ENCODE measurements at regions not wholly inside any gene's neighbourhood (a gene's known extent, or its start where the extent isn't known, plus 50 kb on each side); places are given as distances from the start of the nearest gene placed in this dataset.

GRCh38 chr20:60862601-60863000, 389.5 kb upstream of the CDH4 start:
- Histone ChIP-seq H2AK9ac (replicated peaks; ENCODE audit: low read depth, low read length, poor library complexity) (no peak overlapping the region), H2BK5ac (ENCODE audit: low read depth, low read length, poor library complexity, severe bottlenecking) (no peak overlapping the region), H3K23ac (ENCODE audit: low read depth, low read length) (no peak overlapping the region), H3K9me3 (ENCODE audit: control insufficient read depth, insufficient read depth, low read length) (peaks cover 10% of the 10 kb centered on the region), H4K91ac (ENCODE audit: insufficient read depth, low read depth, low read length) (no peak overlapping the region), H3K56ac (ENCODE audit: extremely low read depth, insufficient read depth, low read length) (no peak overlapping the region), H3K4me2 (ENCODE audit: low read depth, low read length) (no peak overlapping the region), H3K9ac (ENCODE audit: low read depth, low read length) (no peak overlapping the region), H3K27me3 (ENCODE audit: control insufficient read depth, insufficient read depth, low read length) (no peaks in the 10 kb centered on the region), H3K14ac (replicated peaks; ENCODE audit: low read depth, low read length) (no peak overlapping the region), H3K4me1 (ENCODE audit: control insufficient read depth, insufficient read depth, low read length) (no peaks in the 10 kb centered on the region), H2BK120ac (ENCODE audit: low read depth, low read length) (no peak overlapping the region), H2AFZ (replicated peaks; ENCODE audit: low read length, poor library complexity) (no peak overlapping the region), H3K9me1 (ENCODE audit: insufficient read depth, low read length) (no peaks in the 10 kb centered on the region), H2BK15ac (ENCODE audit: low read depth, low read length) (no peak overlapping the region), H2AK5ac (ENCODE audit: low read depth, low read length) (no peak overlapping the region), H3K18ac (ENCODE audit: low read depth, low read length) (no peak overlapping the region), H2BK20ac (ENCODE audit: low read depth, low read length) (no peak overlapping the region), H3K27ac (ENCODE audit: insufficient read depth, low read length) (no peak overlapping the region), H4K20me1 (ENCODE audit: insufficient read depth, low read length) (no peaks in the 10 kb centered on the region), H4K5ac (ENCODE audit: low read depth, low read length) (no peak overlapping the region), H3K79me1 (ENCODE audit: low read depth in 1 of 2, low read length in 2 of 2) (no peaks in the 10 kb centered on the region), H3K4me3 (ENCODE audit: insufficient read depth, low read depth, low read length) (no peak overlapping the region), H3K36me3 (ENCODE audit: control insufficient read depth, insufficient read depth, low read length) (no peaks in the 10 kb centered on the region), H3K4ac (ENCODE audit: low read depth, low read length) (no peak overlapping the region), H4K8ac (ENCODE audit: low read depth in 2 of 2, low read length in 2 of 2) (no peak overlapping the region)
- in situ Hi-C loops (cut with MboI; ENCODE audit: low sequenced_read_pairs): no loop called here
- intact Hi-C loops (cut with micrococcal nuclease): no loop called here
- WGBS, 2 experiments (ENCODE audit: extremely low coverage in 2 of 2, insufficient read length in 1 of 2): no CpG with 5 or more reads among the region's 5 CpGs
- TF ChIP-seq MAFK (IDR thresholded peaks at IDR 0.05; ENCODE audit: low read depth, low read length) (no peak), NFE2L2 (IDR thresholded peaks at IDR 0.05; ENCODE audit: low read depth, low read length) (no peak), RCOR1 (IDR thresholded peaks at IDR 0.05; ENCODE audit: insufficient replicate concordance, low read length) (no peak)
- BruUV-seq (replicated peaks): no TSS peak
- dilution Hi-C loops (cut with HindIII; ENCODE audit: low sequenced_read_pairs, unreplicated experiment): no loop called here
- ChIA-PET POLR2A (ENCODE audit: unreplicated experiment) (no interaction called here), CTCF (no interaction called here)
- ATAC-seq (ENCODE audit: low read depth) (no peak), DNase-seq (no peak)
